LHCN-M2 (cell line): ENCODE measurements at regions not wholly inside any gene's neighbourhood (a gene's known extent, or its start where the extent isn't known, plus 50 kb on each side); places are given as distances from the start of the nearest gene placed in this dataset.
"Not testable (repeated sequence)": the region's sequence is repeated elsewhere in the genome, so short reads cannot be mapped to it uniquely, and the experiment has no call there.

Experiments used
- DNase-seq: peaks from one replicate; pipeline ENCODE4 v3.0.0-alpha.2; 2012; ENCODE audit warnings: low read depth

DNA sequence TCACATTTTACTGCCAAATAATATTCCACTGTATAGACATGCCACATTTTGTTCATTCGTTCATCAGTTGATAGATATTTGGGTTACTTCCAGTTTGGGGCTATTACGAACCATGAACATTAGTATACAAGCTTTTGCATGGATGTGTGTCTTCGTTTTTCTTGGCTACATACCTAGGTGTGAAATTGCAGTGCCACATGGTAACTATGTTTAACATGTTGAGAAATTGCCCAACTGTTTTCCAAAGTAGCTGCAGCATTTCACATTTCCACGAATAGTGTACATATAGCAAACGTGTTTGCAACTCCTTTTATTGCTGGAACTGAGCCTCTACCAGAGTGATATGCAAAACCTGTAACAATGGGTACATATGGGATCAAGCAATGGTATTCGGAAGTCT lies 221.5 kb downstream of the VEGFC start:
- DNase-seq = no peak

DNA sequence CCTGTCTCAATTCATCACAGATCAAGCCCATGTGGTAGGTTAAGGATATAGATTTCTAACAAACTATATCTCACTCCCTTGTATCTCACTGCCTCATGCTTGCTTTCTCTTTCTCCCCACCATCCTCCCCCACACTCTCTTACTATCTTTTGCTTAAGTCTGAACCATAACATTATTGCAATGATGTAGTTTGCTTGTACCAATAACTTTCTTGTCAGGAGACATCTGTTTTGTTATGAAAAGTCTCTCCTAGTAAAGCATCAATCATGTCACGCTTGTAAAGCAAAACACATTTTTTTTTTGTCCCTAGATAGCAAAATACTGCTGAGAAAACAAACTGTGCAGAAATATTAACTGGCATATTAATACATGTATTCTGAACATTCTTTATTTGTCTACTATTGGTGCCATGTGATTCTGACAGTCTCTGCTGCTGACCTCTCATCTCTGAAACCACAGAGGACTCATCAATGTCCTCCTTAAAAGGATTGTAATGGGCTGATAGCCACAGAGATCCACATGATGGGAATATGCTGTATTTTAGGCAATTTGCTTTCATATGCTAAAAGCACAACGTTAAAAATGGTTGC lies 217.5 kb downstream of the VEGFC start:
- DNase-seq = peak; percentile 23

- DNase-seq = no peak
Observed at GRCh38 chr4:176579226-176579625, 213.5 kb downstream of the VEGFC start.

DNA sequence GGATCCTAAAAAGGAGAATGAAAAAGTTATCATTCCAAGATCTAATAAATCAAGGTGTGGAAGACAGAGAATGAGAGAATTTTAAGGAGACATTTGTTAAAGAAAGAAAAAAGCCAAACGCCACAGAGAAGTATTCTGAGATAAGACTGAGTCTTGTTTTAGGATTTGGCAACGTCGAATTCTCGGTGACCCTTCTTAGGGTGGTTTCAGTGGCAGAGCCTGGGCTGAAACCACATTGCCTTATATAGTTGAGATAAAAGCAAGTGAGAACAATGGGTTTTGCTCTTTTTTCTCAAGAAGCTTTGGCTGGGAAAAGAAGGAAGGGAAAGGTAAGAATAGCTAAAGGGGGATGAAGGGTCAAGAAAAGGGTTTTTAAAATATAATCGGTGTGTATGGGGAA lies 209.4 kb downstream of the VEGFC start:
- DNase-seq = no peak

DNA sequence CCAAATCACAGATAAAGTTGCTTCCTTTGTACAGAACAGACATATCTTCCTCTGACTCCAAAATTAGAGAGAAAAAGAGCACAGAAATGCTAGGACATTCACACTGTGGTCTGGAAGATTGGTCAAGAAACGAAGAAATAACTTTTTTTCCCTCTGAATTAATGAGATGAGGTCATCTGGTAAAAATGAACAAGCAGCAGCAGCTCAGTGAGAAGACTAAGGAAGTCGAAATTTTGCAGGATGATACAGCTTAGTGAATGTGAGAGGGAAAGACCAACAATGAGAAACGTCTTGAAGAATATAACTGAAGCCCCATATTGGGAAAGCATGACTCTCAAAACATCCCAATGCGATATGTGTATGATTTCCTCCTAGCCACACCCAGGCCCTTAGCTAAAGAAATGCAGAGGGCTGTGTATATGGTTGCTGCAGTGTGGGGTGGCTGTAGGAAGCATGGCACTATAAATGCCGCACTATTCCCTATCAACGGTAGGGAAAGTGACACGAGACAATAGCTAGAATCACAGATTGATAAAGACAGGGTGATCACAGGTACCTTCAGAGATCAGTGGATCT lies 208.6 kb downstream of the VEGFC start:
- peak; percentile 8 for DNase-seq

GRCh38 chr4:176587920-176588319 lies 204.8 kb downstream of the VEGFC start:
- peak; percentile 69 for DNase-seq

- no peak for DNase-seq
Observed at GRCh38 chr4:176588436-176588835, 204.3 kb downstream of the VEGFC start.

- no peak for DNase-seq
Observed at GRCh38 chr4:176592976-176593670, 199.6 kb downstream of the VEGFC start.

GRCh38 chr4:176593943-176594342 lies 198.8 kb downstream of the VEGFC start:
- no peak for DNase-seq

DNA sequence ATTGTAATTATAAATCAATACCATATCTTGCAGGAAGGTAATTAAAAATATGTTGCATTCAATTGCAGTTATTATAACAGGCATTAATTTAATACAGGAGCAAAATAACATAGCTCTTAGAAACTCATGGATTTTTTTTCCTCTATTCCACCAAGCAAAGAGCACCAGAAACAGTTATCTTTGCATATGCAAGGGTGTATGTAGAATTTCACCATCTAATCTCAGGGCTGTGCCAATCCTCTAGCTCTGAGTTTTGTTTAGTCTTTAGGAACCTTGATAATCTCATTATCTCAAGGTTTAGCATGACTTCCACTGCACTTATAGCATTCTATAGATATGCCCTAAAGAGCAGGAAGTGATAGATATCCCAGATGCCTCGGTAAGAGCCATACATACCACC lies 197.5 kb downstream of the VEGFC start:
- DNase-seq = no peak

GRCh38 chr4:176601124-176601523 lies 191.6 kb downstream of the VEGFC start:
- DNase-seq = peak; percentile 27

DNA sequence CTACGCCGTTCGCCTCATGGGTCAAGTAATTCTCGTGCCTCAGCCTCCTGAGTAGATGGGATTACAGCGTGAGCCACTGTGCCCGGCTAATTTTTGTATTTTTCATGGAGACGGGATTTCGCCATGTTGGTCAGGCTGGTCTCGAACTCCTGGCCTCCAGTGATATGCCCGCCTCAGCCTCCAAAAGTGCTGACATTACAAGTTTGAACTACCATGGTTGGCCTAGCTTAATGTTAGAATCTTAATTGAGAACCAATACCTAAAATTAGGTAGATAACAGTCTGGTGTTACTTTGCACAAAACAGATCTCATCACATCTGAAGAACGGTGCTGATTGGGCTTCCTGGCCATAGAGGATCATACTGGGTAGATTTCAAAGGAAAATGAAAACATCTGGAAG lies 184.9 kb downstream of the VEGFC start:
- DNase-seq = no peak

DNA sequence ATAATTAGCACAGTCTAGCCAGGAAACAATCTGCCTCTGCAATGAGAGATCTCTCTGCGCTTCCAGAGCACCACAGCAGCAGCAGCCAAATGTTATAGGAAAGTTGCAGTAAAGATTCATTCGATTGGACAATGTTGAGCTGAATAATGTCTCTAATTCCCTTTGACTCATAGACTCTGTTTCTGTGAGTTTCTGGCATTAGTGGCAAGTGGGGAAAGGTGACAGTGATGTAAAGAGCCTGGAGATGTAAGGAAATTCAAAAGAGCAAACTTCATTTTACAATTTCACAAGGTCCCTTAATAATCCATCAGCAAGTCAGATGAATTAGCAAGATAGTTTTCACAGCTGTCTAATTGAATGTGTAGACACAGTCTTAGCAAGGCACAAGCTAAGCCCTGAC lies 184.4 kb downstream of the VEGFC start:
- DNase-seq = peak; percentile 18

- DNase-seq = no peak
Observed at GRCh38 chr4:176610594-176610993, 182.1 kb downstream of the VEGFC start.

GRCh38 chr4:176611381-176611780 lies 181.3 kb downstream of the VEGFC start:
- peak; percentile 39 for DNase-seq

DNA sequence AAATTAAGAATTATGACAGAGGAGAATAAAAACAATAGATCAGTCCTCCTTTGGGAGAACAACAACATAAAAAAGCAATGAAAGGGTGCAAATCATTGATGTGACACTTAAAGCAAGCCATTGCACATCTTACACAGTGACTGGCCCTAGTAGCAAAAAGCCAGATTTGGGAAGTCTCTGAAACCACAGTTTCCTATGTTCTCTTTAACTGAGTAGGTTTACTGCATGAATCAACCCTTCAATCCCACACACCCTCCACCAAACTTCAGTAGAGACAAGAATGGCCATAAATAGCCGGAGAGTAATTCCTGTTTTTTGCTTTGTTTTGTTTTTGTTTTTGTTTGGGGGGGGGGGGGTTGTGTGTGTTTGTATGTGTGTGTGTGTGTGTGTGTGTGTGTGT lies 180.8 kb downstream of the VEGFC start:
- peak; percentile 46 for DNase-seq

DNA sequence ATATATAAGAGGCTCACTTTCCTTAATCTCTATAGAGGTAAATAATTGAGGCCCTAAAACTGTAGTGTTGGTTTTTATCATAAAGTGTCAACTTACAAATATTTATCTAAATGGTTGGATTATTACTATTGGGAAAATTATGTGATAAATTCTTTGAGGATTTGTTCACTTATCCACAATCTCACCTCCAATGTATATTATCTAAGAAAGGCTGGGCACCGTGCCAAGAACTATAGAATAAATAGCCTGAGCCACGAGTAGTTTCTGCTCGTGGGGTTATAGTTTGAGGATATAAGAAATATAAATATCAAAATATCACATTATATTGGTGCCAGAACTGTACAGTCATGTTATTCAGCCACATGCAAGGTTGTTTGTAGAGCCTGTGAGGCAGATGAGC lies 177.9 kb downstream of the VEGFC start:
- DNase-seq = no peak

DNA sequence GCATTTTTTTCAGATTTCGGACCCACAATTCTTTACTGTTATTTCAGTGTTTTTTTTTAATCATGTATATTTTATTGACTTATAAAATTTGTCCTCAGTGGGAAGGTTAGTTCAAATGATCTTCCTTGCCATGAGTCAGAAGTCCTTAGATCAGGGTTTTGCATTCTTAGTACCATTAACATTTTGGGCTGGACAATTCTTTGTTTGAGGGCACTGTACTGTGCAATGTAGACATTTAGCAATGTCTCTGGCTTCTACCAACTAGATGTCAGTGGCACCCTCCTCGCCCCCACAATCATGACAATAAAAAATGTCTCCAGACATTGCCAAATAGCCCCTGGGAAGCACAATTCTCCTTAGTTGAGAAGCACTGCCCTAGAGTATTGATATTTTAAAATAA lies 176.6 kb downstream of the VEGFC start:
- no peak for DNase-seq

DNA sequence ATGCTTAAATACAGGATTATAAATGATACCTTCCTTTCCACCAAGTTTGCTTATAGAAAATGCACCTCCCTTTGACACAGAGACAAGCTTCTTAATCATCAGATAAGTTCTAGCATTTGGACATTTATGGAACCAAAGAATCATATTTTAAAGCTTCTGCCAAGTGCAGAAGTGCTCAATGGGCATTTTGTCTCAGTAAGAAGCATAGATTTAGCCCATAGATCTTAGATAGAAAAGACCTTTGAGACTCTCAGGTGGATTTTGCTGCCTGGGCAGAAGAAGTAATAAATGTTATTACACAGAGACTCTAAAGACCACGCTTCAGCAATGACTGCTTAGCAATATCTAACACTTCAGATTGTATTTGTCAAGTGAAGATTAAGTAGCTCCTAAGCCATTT lies 174.6 kb downstream of the VEGFC start:
- DNase-seq = no peak

DNA sequence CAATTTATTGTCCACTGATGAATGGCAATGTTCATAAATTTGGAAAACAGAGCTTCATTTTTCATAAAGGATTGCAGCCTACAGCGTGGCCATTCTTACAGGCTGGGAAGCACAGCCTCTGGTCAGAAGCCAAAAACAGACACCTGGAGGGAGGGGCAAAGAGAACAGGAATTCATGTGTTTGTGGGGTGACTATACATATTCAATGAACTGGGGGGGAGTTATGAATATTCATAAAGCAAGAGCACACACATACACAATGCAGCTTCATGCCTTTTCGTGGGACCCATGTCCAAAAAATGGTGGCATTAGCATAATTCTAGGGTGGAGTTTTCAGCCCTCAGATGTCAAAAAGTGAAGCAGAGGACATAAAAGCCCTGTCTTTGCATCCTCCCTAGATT lies 173.3 kb downstream of the VEGFC start:
- DNase-seq = no peak

- peak; percentile 46 for DNase-seq
Observed at GRCh38 chr4:176622251-176622948, 170.3 kb downstream of the VEGFC start.

DNA sequence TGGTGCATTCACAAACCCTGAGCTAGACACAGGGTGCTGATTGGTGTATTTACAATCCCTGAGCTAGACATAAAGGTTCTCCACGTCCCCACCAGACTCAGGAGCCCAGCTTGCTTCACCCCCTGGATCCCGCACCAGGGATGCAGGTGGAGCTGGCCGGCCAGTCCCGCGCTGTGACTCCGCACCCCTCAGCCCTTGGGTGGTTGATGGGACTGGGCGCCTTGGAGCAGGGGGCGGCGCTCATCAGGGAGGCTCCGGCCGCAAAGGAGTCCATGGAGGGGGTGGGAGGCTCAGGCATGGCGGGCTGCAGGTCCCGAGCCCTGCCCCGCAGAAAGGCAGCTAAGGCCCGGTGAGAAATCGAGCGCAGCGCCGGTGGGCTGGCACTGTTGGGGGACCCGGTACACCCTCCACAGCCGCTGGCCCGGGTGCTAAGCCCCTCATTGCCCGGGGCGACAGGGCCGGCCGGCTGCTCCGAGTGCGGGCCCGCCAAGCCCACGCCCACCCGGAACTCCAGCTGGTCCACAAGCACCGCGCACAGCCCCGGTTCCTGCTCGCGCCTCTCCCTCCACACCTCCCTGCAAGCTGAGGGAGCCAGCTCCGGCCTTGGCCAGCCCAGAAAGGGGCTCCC lies 167.6 kb downstream of the VEGFC start:
- not testable (repeated sequence) for DNase-seq
